Liver (tissue), 8 donors: ENCODE measurements at regions not wholly inside any gene's neighbourhood (a gene's known extent, or its start where the extent isn't known, plus 50 kb on each side); places are given as distances from the start of the nearest gene placed in this dataset.
A peak's percentile ranks its signal among the peaks of the same experiment; 100 is the strongest.

Experiments used
- DNase-seq: peaks from one replicate; pipeline ENCODE4 v3.0.0-alpha.2; 2017; ENCODE audit warnings: low spot score
- H3K27ac ChIP-seq, 2 donors: one replicate each; pipeline ENCODE4 v1.7.0; 2013; ENCODE audit warnings: inconsistent platforms in 2 of 2, low read length in 2 of 2, control low read depth in 1 of 2, low read depth in 1 of 2, mild to moderate bottlenecking in 1 of 2
- H3K27me3 ChIP-seq, 4 donors: one replicate each; pipeline versions ENCODE4 v1.6.1 to v1.7.0; 2013; ENCODE audit warnings: low read length in 3 of 4, inconsistent platforms in 1 of 4, mild to moderate bottlenecking in 1 of 4, moderate library complexity in 1 of 4; ENCODE audit not compliant: control insufficient read depth in 4 of 4, insufficient read depth in 4 of 4
- H3K36me3 ChIP-seq, 4 donors: one replicate each; pipeline versions ENCODE4 v1.6.1 to v1.7.0; 2013; ENCODE audit warnings: low read length in 3 of 4, mild to moderate bottlenecking in 3 of 4, low read depth in 1 of 4, moderate library complexity in 1 of 4; ENCODE audit not compliant: control insufficient read depth in 4 of 4, insufficient read depth in 3 of 4
- H3K4me1 ChIP-seq, 4 donors: one replicate each; pipeline versions ENCODE4 v1.6.1 to v1.7.0; 2013; ENCODE audit warnings: low read length in 3 of 4, mild to moderate bottlenecking in 3 of 4, moderate library complexity in 1 of 4; ENCODE audit not compliant: control insufficient read depth in 4 of 4, insufficient read depth in 4 of 4
- H3K4me3 ChIP-seq, 3 donors: one replicate each; pipeline versions ENCODE4 v1.6.1 to v1.7.0; 2013; ENCODE audit warnings: low read length in 3 of 3, control low read depth in 1 of 3, low read depth in 1 of 3, mild to moderate bottlenecking in 1 of 3
- H3K9ac ChIP-seq, 2 donors: one replicate each; pipeline ENCODE4 v1.7.0; 2013; ENCODE audit warnings: low read length in 2 of 2, mild to moderate bottlenecking in 2 of 2, moderate library complexity in 2 of 2, control low read depth in 1 of 2, low read depth in 1 of 2
- H3K9me3 ChIP-seq, 4 donors: one replicate each; pipeline versions ENCODE4 v1.6.1 to v1.7.0; 2013; ENCODE audit warnings: low read length in 3 of 4; ENCODE audit not compliant: control insufficient read depth in 4 of 4
- ATF3 ChIP-seq: IDR thresholded peaks from 2 replicates; pipeline ENCODE4 v1.6.1; 2016; ENCODE audit warnings: antibody characterized with exemption
- CTCF ChIP-seq: fragments of 150-350 bp; IDR thresholded peaks from 2 replicates; pipeline ENCODE4 v1.5.1; 2017; ENCODE audit warnings: improper control_type of control experiment, low read depth, low read length; ENCODE audit not compliant: missing input control
- EGR1 ChIP-seq, 2 donors: IDR thresholded peaks; 2 replicates each; pipeline ENCODE4 v1.6.1; 2016 to 2018; ENCODE audit warnings: antibody characterized with exemption in 2 of 2, low read depth in 2 of 2
- FOXA1 ChIP-seq: IDR thresholded peaks from 2 replicates; pipeline ENCODE4 v1.6.1; 2016; ENCODE audit warnings: antibody characterized with exemption
- GABPA ChIP-seq, 2 donors: IDR thresholded peaks in 1 of 2; conservative IDR thresholded peaks in 1 of 2; 2 replicates each; pipeline ENCODE4 v1.6.1; 2016; ENCODE audit warnings: antibody characterized with exemption in 2 of 2, mild to moderate bottlenecking in 1 of 2, moderate library complexity in 1 of 2
- HNF4A ChIP-seq, 2 donors: conservative IDR thresholded peaks; 2 replicates each; pipeline ENCODE4 v1.6.1; 2016; ENCODE audit warnings: antibody characterized with exemption in 2 of 2, mild to moderate bottlenecking in 2 of 2
- JUND ChIP-seq, 2 donors: IDR thresholded peaks; 2 replicates each; pipeline ENCODE4 v1.6.1; 2016; ENCODE audit warnings: antibody characterized with exemption in 2 of 2
- NR2F2 ChIP-seq: IDR thresholded peaks from 2 replicates; pipeline ENCODE4 v1.6.1; 2016; ENCODE audit warnings: antibody characterized with exemption
- RAD21 ChIP-seq, 2 donors: IDR thresholded peaks; 2 replicates each; pipeline ENCODE4 v1.6.1; 2016; ENCODE audit warnings: antibody characterized with exemption in 2 of 2, mild to moderate bottlenecking in 2 of 2
- RXRA ChIP-seq, 2 donors: IDR thresholded peaks; 2 replicates each; pipeline ENCODE4 v1.6.1; 2017 to 2018; ENCODE audit warnings: antibody characterized with exemption in 2 of 2, mild to moderate bottlenecking in 1 of 2
- WGBS: extraction: QIAGEN DNeasy Blood & Tissue Kit; methylation state at CpG from one replicate; pipeline ENCODE4 v1.1.7; 2013; 5-methylcytosine and 5-hydroxymethylcytosine counted together
- TF ChIP-seq, protein P1 (sequence below): IDR thresholded peaks from 2 replicates; pipeline ENCODE4 v1.6.1; 2016; ENCODE audit warnings: antibody characterized with exemption, mild to moderate bottlenecking
- donor health status: healthy.
- donor health status: healthy.
- donor health status: healthy.
- donor health status: healthy.
- donor health status: healthy.

DNA sequence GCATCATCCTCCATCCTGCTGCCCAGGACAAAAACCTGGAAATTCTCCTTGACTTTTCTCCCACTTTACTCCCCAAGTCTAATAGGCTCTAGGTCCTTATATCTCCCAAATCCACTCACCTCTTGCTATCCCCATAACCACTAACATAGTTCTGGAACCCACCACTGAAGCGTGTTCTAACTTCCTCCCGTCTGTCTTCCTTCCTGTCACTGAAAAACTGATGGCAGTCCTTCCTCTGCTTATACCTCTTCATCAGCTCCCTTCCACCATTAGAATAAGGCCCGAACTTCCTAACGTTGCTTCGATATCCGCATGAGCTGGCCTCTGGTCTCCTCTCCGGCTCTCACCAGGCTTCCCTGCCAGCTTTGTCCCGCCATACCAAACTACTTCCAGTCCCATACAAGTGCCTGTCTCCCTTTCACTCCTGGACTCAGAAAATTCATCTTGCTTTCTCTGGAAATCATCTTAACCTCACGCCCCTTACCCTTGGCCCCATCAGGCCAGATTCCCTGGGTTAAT is 63.0 kb upstream of the BCL2L14 start:
- TF ChIP-seq EGR1 (IDR thresholded peaks at IDR 0.05; ENCODE audit: low read depth in 2 of 2) (no peak), NR2F2 (no peak), HNF4A (conservative IDR thresholded peaks at IDR 0.05) (no peak), RXRA (IDR thresholded peaks at IDR 0.05) (no peak), FOXA1 (no peak), CTCF (no peak), ATF3 (no peak), JUND (IDR thresholded peaks at IDR 0.05) (no peak)
- TF ChIP-seq, protein P1, sequence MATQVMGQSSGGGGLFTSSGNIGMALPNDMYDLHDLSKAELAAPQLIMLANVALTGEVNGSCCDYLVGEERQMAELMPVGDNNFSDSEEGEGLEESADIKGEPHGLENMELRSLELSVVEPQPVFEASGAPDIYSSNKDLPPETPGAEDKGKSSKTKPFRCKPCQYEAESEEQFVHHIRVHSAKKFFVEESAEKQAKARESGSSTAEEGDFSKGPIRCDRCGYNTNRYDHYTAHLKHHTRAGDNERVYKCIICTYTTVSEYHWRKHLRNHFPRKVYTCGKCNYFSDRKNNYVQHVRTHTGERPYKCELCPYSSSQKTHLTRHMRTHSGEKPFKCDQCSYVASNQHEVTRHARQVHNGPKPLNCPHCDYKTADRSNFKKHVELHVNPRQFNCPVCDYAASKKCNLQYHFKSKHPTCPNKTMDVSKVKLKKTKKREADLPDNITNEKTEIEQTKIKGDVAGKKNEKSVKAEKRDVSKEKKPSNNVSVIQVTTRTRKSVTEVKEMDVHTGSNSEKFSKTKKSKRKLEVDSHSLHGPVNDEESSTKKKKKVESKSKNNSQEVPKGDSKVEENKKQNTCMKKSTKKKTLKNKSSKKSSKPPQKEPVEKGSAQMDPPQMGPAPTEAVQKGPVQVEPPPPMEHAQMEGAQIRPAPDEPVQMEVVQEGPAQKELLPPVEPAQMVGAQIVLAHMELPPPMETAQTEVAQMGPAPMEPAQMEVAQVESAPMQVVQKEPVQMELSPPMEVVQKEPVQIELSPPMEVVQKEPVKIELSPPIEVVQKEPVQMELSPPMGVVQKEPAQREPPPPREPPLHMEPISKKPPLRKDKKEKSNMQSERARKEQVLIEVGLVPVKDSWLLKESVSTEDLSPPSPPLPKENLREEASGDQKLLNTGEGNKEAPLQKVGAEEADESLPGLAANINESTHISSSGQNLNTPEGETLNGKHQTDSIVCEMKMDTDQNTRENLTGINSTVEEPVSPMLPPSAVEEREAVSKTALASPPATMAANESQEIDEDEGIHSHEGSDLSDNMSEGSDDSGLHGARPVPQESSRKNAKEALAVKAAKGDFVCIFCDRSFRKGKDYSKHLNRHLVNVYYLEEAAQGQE, result no peak
- DNase-seq, result no peak
- Histone ChIP-seq H3K36me3 (no peaks in the 10 kb centered on the region), H3K27ac (no peak overlapping the region), H3K9me3 (no peaks in the 10 kb centered on the region), H3K9ac (no peak overlapping the region), H3K27me3 (no peaks in the 10 kb centered on the region), H3K4me1 (no peaks in the 10 kb centered on the region), H3K4me3 (no peak overlapping the region)
- 90% methylated on average over 9 of the region's 9 CpGs for WGBS

GRCh38 chr12:12008232-12008850 is 62.4 kb upstream of the BCL2L14 start:
- Histone ChIP-seq H3K4me3 (no peak overlapping the region), H3K4me1 (no peaks in the 10 kb centered on the region), H3K27me3 (no peaks in the 10 kb centered on the region), H3K9ac (no peak overlapping the region), H3K9me3 (no peaks in the 10 kb centered on the region), H3K36me3 (no peaks in the 10 kb centered on the region), H3K27ac (no peak overlapping the region)
- 77% methylated on average over 8 of the region's 8 CpGs for WGBS
- TF ChIP-seq, protein P1, result no peak
- no peak for TF ChIP-seq NR2F2
- TF ChIP-seq RAD21 (IDR thresholded peaks at IDR 0.05), result no peak
- peak; percentile 7 for TF ChIP-seq CTCF
- TF ChIP-seq GABPA (IDR thresholded peaks at IDR 0.05 in 1 of 2, conservative IDR thresholded peaks at IDR 0.05 in 1 of 2), result no peak
- no peak for TF ChIP-seq JUND (IDR thresholded peaks at IDR 0.05)
- no peak for DNase-seq
